Islet precursor cell (in vitro differentiated cells): ENCODE measurements at regions not wholly inside any gene's neighbourhood (a gene's known extent, or its start where the extent isn't known, plus 50 kb on each side); places are given as distances from the start of the nearest gene placed in this dataset.

Source experiments
- DNase-seq: peaks from one replicate; pipeline ENCODE4 v3.0.0-alpha.2; 2018

DNA sequence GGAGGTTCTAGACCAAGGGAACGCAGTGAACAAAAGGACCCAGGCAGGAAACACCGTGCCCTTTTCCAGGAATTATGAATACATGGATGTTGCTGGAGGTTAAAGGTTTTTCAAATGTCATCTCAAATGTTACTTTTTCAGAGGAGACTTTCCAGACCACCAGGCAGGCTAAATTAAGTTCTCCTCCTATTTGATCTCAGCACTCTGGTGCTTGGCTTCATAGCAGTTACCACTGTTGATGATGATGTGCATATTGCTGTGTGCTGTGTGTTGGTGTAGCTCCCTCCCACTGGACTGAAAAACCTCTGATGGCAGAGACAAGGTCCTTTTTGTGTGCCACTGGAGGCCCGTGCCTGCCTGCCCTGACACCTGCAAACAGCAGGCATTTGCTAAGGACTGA is 137.3 kb upstream of the PTPRM start:
- DNase-seq: no peak

GRCh38 chr18:7436166-7436565 is 130.9 kb upstream of the PTPRM start:
- DNase-seq: no peak

DNA sequence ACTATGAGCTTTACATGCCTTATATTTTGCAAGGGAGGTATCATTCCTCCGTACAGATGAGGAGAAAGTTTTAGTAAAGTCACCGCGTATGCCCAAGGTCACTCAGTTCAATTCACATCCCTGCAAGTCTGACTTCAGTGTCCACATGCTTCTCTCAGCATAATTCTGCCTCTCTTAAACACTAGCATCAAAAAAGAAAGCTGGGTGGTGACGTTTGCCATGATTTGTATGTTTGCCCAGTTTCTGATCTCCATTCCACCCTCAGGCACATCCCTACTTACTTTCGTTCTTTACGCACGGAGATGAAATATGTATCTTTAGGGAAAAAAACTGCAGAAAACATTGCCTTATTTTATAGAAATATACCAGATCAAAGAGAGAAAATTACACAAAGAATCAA is 129.2 kb upstream of the PTPRM start:
- no peak for DNase-seq

DNA sequence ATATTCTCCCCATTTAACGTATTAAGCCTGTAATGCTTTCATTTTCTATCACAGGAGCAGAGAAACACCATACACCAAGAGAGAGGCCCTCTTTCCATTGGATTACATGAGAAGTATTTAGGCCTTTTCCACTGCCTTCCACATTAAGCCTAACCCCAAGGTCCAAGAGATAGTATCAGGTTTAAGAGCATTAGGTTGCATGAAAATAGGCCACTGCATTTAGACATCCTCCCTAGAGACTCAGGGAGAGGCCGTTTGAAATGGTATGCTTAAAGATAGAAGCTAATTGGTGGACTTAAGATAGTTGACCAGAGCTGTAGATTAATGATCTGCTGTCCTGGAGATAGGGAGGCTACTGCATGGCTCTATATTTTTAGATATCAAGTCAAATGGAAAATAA is 128.5 kb upstream of the PTPRM start:
- no peak for DNase-seq

DNA sequence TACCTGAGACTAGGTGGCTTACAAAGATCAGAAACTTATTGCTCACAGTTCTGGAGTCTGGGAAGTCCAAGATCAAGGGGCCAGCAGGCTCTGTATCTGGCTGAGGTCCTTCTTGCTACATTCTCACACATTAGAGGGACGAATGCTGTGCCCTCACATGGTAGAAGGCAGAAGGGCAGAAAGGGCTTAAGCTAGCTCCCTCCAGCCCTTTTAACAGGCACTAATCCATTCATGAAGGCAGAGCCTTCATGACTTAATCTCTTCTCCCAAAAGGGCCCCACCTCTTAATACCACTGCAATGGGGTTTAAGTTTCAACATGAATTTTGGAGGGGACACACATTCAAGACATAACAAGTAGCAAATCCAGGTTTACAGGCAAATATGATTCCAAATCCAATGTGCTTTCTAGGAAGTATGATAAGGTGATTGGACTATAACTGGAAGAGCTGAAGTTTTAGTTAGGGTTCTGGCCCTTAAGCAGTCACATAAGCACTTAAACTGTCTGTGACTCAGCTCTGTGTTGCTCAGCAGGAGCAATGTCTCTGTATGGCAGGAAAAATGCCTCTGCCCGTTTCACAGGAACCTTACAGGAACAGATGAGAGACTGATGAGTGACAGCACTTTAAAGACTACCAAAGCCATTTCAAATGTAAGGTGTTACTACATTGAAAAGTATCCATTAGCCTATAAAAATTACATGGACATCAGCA is 119.6 kb upstream of the PTPRM start:
- peak; percentile 77 for DNase-seq

DNA sequence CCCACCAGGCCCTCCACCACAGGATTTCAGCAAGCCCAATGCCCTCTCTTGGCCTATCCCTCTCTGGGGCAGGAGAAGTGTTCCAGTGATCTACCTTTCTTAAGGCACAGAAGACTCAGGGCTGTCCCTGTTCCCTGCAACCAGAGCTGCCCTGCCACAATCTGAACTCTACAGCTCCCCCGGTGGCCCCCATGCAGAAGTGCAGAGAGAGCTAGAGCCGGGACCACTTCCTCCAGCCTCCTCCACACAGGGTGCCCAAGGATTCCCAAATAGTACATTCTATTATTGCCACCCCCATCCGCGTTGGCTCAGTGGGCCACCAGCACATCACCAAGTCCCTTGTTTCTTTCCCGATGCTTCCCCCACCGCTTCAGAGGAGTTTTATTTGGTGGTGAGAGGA is 114.8 kb upstream of the PTPRM start:
- peak; percentile 77 for DNase-seq

- DNase-seq: no peak
Measured at GRCh38 chr18:7454429-7454828, 112.7 kb upstream of the PTPRM start.

DNA sequence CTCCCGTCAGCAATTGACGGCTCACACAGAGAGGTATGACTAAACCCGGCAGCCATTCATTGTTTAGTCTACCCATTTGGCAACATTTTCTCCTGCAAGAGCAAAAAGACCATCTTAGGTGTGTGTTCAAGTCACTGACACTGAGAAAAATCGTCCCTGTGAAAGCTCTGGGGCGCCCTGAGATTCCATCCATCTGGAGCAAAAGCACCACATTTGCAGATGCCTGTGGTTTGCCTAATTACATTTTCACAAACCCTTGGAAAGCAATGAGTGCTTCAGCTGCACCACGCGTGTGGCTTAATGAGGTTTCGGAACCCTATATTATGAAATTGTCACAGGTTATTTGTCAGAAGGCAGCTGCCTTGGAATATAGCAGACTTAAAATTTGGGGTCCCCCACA is 110.7 kb upstream of the PTPRM start:
- DNase-seq: no peak

- peak; percentile 75 for DNase-seq
Measured at GRCh38 chr18:7457262-7457661, 109.9 kb upstream of the PTPRM start.

DNA sequence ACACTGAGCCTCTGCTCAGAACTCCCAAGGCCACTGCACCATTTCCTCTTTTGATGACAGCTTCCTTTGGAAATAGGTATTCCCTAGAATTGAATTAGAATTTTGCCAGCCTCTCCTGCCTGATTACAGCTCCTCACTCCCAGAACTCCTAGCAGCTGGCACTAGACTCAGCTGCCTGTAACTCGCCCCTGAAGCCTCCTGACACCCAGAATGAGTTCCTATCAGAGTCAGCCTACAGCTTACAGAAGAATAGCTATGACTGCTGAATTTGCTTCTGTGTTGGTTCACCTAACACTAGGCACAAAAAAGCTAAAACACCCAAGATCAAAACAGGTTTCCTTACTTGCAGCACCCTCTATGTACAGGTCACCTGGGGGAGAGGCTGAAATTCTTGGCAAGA is 108.2 kb upstream of the PTPRM start:
- DNase-seq: no peak

DNA sequence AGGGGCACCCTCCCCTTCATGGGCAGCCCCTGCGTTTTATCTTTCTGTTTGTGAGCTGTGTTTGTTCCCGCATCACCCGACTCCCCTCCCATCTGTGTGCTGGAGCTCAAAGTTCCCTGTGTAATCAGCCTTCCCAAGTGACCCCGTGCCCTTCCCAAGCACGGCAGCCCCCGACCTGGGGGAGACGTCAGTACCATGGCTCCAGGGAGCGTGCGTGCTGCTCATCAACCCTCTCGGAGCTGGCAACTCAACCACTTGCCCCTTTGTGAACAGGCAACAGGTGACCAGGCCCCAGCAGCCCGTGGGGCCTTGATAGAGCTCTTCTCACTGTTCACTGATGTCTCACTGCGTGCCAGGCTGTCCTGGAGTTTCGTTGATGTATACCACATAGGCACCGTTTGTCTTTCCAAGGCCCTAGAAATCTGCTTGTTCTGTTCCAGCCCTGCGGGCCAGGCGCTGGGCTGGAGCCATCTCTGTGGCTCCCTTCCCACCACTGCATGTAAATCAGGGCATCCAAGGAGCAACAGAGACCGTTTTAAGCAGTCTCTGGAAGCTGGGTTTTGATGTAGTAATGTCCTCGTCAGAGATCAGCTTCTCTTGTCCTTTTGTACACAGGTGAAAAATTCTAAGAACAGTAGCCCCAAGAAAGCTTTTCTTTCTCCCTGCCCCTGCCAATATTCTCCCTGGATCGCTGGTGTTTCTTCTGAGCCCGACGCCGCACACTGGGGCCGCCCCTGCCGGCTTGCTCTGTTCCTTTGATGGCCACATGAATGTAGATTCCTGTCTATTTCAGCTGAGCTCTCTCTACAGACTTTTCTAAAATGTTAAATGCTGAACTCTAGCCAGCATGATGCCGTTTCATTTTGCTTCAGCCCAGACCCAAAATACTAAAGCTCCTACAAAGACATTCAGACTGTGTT is 107.0 kb upstream of the PTPRM start:
- DNase-seq: no peak

DNA sequence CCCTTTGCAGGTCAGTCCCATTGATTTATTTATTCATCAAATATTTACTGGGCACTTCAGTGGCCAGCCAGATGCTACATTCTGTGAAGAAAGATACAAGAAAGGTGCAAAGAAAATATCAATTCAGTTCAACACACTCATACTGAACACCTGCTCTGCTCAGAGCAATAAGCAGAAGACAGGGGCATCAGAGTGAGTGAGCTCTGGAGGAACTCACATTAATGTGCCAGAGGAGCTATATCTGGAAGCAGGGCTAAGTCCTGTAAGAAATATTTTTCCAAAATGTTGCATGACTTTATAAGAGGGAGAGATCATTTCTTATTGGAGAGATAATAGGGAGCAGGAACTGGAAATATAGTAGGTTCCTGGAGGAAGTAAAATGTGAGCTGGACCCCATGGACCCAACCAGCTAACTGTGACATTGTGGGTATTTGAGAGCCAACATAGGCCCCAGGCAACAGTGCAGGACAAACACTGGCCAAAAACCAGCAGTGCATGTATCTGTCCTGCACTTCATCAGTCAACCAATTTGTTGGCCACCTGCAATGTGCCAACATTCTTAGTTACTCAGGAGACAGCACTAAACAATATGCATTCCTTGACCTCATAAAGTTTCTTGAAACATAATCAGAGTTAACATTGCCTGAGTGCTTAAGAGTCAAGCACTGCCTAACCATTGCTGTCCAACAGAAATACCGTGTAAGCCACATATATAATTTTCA is 102.7 kb upstream of the PTPRM start:
- DNase-seq: no peak

DNA sequence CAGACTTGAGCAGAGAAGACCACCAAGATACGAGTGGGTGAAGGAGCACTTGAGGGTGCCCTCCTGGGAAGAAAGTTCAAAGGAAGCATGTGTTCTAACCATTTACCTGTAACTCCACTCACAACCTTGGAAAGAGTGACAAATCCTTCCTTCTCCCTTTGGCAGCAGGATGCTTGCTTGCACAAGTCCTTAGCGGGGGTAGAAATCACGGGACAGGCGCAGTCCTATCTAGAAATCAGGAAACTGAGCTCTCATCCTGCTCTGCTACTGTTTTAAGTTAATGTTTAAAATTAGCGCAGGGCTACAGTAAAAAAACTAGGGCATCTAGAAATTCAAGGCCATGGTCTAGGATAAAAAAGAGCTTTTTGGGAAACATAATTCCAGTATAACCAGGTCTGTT is 100.9 kb upstream of the PTPRM start:
- no peak for DNase-seq

- DNase-seq: no peak
Measured at GRCh38 chr18:7467708-7468466, 99.2 kb upstream of the PTPRM start.

DNA sequence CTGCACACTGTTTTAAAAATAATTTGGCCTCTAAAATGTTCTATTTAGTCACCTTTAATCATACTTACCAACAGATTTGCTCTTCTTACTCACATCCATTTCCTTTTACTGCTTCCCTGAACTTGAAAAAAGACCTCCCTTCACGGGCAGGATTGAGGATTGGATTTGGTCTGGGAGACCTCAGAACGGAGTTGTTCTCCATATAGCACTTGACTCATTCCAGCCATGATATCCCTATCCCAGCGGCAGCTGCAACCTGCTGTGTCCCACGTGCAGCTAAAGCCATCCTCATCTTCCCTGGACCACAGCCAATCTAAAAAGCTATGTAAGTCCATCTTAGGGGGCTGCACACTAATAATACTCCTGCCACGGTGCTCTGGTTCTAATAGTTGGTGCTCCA is 97.0 kb upstream of the PTPRM start:
- no peak for DNase-seq

GRCh38 chr18:7470503-7470902 is 96.6 kb upstream of the PTPRM start:
- no peak for DNase-seq

DNA sequence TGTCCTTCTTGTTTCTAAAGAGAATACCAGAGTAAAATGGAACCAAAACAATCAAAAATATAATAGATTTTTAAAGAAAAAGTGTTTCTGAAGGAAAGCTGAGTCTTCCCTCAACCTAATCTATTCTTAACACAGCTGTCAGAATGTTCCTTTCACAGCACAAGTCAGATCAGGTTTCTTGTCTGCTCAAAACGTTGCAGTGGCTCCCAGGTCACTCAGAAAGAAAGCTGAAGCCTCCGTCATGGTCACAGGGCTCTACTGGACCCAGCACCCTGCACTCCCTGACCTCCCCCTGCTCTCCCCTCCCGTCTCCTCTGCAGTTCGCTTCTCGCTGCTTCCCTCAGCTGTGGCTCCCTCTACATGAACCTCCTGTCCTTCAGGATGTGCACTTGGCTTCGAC is 90.7 kb upstream of the PTPRM start:
- DNase-seq: no peak

DNA sequence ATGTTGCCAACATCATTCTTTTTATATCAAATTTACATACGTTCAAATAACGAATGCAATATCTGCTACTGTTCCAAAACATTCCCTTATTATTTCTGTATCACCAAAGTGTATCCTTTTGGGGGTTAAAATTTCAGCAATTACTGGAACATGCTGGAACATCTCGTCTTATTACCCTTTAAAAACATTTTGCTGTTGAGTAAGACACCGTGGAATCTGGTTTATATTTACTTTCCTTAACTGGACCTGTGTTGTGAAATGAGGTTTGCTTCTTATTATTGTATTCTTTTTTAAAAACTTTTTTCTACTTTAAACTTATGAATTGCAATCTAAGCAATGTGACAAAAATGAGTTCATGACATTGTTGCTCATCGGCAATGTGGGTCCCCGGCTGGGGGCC is 87.4 kb upstream of the PTPRM start:
- no peak for DNase-seq

DNA sequence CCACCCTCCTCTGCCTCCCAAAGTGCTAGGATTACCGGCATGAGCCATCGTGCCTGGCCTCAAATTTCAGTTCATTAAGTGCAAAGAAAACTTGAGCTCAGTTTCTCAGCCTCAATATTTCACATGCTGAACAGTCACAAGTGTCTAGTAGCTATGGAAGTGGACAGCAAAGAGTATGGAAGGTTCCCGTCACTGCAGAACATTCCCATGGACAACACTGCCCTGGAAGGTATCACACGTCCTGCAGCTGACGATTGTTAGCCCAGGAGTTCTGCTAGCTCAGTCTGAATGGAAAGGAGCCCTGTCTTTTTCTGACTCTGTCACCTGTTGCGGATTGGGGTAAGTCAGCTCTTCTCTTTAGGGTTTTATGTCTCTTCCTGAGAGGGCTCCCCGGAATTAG is 86.2 kb upstream of the PTPRM start:
- DNase-seq: no peak

- no peak for DNase-seq
Measured at GRCh38 chr18:7482342-7482741, 84.8 kb upstream of the PTPRM start.

DNA sequence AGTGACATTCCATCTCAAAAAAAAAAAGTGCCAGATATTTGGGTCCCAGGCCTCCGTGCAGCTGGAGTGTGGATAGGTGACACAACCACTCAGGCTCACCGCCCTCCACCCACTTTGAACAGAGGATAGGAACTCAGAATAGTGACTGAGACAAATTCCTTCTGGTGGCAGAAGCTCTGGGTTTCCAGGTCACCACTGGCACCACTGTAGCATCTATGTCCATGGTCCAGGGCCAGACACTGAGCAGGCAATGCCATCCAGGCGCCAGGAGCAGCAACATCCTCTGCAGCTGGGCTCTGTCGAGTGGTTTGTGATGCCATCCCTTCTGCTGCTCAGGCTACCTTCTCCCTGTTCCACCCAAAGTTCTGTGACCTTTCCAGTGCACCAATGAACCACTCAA is 81.5 kb upstream of the PTPRM start:
- no peak for DNase-seq

- DNase-seq: no peak
Measured at GRCh38 chr18:7488571-7488970, 78.5 kb upstream of the PTPRM start.

DNA sequence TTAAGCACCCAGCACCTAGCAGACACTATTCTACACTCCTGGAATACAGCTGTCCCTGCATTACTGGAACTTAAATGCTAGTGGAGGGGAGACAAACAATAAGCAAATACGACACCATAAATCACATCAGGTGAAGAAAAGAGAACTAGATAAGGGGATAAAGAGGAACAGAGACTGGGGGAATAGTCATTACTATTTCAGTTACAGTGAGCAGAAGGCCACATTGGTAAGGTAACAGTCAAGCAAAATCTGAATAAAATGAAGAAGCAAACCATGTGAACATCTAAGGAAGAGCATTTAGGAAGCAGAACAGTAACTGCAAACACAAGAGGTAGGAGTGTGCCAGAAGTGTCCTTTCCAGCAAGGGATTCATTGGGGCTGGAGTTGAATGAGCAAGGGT is 77.0 kb upstream of the PTPRM start:
- no peak for DNase-seq
